K562 (cell line): ENCODE measurements at regions not wholly inside any gene's neighbourhood (a gene's known extent, or its start where the extent isn't known, plus 50 kb on each side); places are given as distances from the start of the nearest gene placed in this dataset.

Experiments used
- ATF7 ChIP-seq: fragments of 450-650 bp; IDR thresholded peaks from 2 replicates; pipeline ENCODE4 v1.7.1; 2014; ENCODE audit warnings: mild to moderate bottlenecking, moderate library complexity
- DMBX1 ChIP-seq: fragments of 250-450 bp; sonication (Bioruptor Pico); IDR thresholded peaks from 2 replicates; pipeline ENCODE4 v1.8.0; 2022; ENCODE audit warnings: inconsistent platforms, mild to moderate bottlenecking, moderate library complexity, borderline replicate concordance
- DPF2 ChIP-seq: fragments of 450-650 bp; IDR thresholded peaks from 2 replicates; pipeline ENCODE4 v1.6.1; 2016
- LEF1 ChIP-seq: fragments of 450-650 bp; IDR thresholded peaks from 2 replicates; pipeline ENCODE4 v1.6.1; 2016; ENCODE audit warnings: mild to moderate bottlenecking
- MAFF ChIP-seq: IDR thresholded peaks from 2 replicates; pipeline ENCODE4 v1.6.1; 2012; ENCODE audit warnings: low read length, improper control_type of control experiment
- MAFK ChIP-seq: IDR thresholded peaks from 2 replicates; pipeline ENCODE4 v1.6.1; 2011; ENCODE audit warnings: low read length, improper control_type of control experiment
- NFXL1 ChIP-seq: fragments of 450-650 bp; formaldehyde crosslinking; IDR thresholded peaks from 2 replicates; pipeline ENCODE4 v1.4.0; 2021; ENCODE audit warnings: mild to moderate bottlenecking
- PCBP2 ChIP-seq: fragments of 200-400 bp; formaldehyde crosslinking; IDR thresholded peaks from 2 replicates; pipeline ENCODE4 v1.6.1; 2018; ENCODE audit warnings: low read length, low read depth, mild to moderate bottlenecking, moderate library complexity; ENCODE audit not compliant: poor library complexity, severe bottlenecking
- SRF ChIP-seq, 2 experiments: fragments of 250-450, 450-650 bp in 1 of 2; sonication (Bioruptor Pico) in 1 of 2; sonication (generic) in 1 of 2; formaldehyde crosslinking; IDR thresholded peaks; 2 replicates each; pipeline versions ENCODE4 v1.5.0 to v1.5.1; 2020 to 2022; ENCODE audit warnings: mild to moderate bottlenecking in 1 of 2, missing genetic modification reagents in 1 of 2
- TF ChIP-seq, protein P1 (sequence below): sonication (generic); formaldehyde crosslinking; IDR thresholded peaks from 2 replicates; pipeline ENCODE4 v1.8.0; 2022; ENCODE audit warnings: missing genetic modification reagents, mild to moderate bottlenecking, moderate library complexity, borderline replicate concordance
- TF ChIP-seq, protein P2 (sequence below): fragments of 450-650 bp; formaldehyde crosslinking; IDR thresholded peaks from 2 replicates; pipeline ENCODE4 v1.4.0; 2022; ENCODE audit warnings: missing genetic modification characterization
- TF ChIP-seq, protein P3 (sequence below): fragments of 450-650 bp; conservative IDR thresholded peaks from 2 replicates; pipeline ENCODE4 v1.6.1; 2016; ENCODE audit warnings: missing genetic modification characterization, low read depth, mild to moderate bottlenecking, missing compliant biosample characterization, moderate library complexity
- TF ChIP-seq, protein P4 (sequence below): fragments of 450-650 bp; IDR thresholded peaks from 2 replicates; pipeline ENCODE4 v1.6.1; 2017; ENCODE audit warnings: antibody characterized with exemption, mild to moderate bottlenecking
- TF ChIP-seq, protein P5 (sequence below), 3 experiments: IDR thresholded peaks in 2 of 3; conservative IDR thresholded peaks in 1 of 3; 2 replicates each; pipeline ENCODE4 v1.5.1; 2011 to 2012; ENCODE audit warnings: low read length in 3 of 3, mild to moderate bottlenecking in 3 of 3, control low read depth in 2 of 3, improper control_type of control experiment in 1 of 3, inconsistent platforms in 1 of 3, low read depth in 1 of 3, mixed read lengths in 1 of 3, moderate library complexity in 1 of 3; ENCODE audit not compliant: insufficient read depth in 2 of 3
- TF ChIP-seq, protein P6 (sequence below): fragments of 250-450 bp; sonication (Bioruptor Pico); IDR thresholded peaks from 2 replicates; pipeline ENCODE4 v1.9.0; 2021; ENCODE audit warnings: mild to moderate bottlenecking, inconsistent platforms

DNA sequence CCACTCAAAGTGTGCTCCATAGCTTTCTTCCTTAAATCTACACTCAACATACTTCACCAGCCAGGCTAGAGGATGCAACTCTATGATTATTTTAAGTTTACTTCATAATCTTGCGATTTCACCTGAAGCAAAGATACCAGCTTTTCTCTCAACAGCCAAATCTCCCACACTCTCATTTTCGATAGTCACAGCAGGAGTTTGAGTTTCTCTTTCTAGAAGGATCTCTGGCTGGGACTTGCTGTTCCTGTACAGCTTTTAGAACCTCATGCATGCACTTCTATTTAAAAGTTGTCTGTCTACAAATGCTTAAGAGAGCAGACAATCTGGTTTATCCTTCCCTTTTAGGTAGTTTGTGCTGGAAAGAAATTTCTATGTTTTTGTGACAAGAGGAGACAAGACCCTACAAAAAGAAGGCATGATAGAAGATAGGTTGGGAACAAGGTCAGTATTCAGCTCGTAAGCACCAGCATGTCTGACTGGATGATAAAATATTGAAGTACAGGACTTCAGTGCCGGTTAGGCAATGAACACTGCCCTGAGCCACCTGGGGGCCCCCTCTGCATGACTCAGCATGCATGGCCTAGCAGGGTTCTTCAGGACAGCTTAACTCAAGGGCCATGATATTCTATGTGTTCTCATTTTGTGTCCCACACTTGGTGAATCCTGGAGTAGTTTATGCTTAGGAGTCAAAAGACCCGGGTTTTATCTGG is 65.6 kb downstream of the ATXN3L start (continued):
- TF ChIP-seq, protein P1, sequence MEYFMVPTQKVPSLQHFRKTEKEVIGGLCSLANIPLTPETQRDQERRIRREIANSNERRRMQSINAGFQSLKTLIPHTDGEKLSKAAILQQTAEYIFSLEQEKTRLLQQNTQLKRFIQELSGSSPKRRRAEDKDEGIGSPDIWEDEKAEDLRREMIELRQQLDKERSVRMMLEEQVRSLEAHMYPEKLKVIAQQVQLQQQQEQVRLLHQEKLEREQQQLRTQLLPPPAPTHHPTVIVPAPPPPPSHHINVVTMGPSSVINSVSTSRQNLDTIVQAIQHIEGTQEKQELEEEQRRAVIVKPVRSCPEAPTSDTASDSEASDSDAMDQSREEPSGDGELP (CRISPR knock-in tag): no peak; the same call in 1 of the 2 replicates
- TF ChIP-seq, protein P2, sequence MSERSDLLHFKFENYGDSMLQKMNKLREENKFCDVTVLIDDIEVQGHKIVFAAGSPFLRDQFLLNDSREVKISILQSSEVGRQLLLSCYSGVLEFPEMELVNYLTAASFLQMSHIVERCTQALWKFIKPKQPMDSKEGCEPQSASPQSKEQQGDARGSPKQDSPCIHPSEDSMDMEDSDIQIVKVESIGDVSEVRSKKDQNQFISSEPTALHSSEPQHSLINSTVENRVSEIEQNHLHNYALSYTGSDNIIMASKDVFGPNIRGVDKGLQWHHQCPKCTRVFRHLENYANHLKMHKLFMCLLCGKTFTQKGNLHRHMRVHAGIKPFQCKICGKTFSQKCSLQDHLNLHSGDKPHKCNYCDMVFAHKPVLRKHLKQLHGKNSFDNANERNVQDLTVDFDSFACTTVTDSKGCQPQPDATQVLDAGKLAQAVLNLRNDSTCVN: no peak
- TF ChIP-seq, protein P3, sequence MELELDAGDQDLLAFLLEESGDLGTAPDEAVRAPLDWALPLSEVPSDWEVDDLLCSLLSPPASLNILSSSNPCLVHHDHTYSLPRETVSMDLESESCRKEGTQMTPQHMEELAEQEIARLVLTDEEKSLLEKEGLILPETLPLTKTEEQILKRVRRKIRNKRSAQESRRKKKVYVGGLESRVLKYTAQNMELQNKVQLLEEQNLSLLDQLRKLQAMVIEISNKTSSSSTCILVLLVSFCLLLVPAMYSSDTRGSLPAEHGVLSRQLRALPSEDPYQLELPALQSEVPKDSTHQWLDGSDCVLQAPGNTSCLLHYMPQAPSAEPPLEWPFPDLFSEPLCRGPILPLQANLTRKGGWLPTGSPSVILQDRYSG (tag): no peak
- TF ChIP-seq MAFK: peak; percentile 86
- no peak for TF ChIP-seq NFXL1 (CRISPR knock-in tag)
- TF ChIP-seq LEF1: peak; percentile 66
- TF ChIP-seq, protein P4, sequence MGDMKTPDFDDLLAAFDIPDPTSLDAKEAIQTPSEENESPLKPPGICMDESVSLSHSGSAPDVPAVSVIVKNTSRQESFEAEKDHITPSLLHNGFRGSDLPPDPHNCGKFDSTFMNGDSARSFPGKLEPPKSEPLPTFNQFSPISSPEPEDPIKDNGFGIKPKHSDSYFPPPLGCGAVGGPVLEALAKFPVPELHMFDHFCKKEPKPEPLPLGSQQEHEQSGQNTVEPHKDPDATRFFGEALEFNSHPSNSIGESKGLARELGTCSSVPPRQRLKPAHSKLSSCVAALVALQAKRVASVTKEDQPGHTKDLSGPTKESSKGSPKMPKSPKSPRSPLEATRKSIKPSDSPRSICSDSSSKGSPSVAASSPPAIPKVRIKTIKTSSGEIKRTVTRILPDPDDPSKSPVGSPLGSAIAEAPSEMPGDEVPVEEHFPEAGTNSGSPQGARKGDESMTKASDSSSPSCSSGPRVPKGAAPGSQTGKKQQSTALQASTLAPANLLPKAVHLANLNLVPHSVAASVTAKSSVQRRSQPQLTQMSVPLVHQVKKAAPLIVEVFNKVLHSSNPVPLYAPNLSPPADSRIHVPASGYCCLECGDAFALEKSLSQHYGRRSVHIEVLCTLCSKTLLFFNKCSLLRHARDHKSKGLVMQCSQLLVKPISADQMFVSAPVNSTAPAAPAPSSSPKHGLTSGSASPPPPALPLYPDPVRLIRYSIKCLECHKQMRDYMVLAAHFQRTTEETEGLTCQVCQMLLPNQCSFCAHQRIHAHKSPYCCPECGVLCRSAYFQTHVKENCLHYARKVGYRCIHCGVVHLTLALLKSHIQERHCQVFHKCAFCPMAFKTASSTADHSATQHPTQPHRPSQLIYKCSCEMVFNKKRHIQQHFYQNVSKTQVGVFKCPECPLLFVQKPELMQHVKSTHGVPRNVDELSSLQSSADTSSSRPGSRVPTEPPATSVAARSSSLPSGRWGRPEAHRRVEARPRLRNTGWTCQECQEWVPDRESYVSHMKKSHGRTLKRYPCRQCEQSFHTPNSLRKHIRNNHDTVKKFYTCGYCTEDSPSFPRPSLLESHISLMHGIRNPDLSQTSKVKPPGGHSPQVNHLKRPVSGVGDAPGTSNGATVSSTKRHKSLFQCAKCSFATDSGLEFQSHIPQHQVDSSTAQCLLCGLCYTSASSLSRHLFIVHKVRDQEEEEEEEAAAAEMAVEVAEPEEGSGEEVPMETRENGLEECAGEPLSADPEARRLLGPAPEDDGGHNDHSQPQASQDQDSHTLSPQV: peak; percentile 80
- TF ChIP-seq DPF2: 0 out of 2 replicates have a peak, but pooled peaks have one; percentile 35
- peak; percentile 45; the same call in 1 of the 2 replicates for TF ChIP-seq DMBX1 (CRISPR knock-in tag)
- TF ChIP-seq, protein P5, sequence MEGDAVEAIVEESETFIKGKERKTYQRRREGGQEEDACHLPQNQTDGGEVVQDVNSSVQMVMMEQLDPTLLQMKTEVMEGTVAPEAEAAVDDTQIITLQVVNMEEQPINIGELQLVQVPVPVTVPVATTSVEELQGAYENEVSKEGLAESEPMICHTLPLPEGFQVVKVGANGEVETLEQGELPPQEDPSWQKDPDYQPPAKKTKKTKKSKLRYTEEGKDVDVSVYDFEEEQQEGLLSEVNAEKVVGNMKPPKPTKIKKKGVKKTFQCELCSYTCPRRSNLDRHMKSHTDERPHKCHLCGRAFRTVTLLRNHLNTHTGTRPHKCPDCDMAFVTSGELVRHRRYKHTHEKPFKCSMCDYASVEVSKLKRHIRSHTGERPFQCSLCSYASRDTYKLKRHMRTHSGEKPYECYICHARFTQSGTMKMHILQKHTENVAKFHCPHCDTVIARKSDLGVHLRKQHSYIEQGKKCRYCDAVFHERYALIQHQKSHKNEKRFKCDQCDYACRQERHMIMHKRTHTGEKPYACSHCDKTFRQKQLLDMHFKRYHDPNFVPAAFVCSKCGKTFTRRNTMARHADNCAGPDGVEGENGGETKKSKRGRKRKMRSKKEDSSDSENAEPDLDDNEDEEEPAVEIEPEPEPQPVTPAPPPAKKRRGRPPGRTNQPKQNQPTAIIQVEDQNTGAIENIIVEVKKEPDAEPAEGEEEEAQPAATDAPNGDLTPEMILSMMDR (IDR thresholded peaks at IDR 0.05 in 2 of 3, conservative IDR thresholded peaks at IDR 0.05 in 1 of 3; ENCODE audit: insufficient read depth in 2 of 3, low read depth in 1 of 3, low read length in 3 of 3): peak in 2 of 3 experiments; percentile 34 to 39; a peak in 3 of 6 replicates
- TF ChIP-seq ATF7: no peak
- TF ChIP-seq SRF (CRISPR knock-in tag; IDR thresholded peaks at IDR 0.05): no peak
- peak; percentile 93 for TF ChIP-seq MAFF
- TF ChIP-seq, protein P6, sequence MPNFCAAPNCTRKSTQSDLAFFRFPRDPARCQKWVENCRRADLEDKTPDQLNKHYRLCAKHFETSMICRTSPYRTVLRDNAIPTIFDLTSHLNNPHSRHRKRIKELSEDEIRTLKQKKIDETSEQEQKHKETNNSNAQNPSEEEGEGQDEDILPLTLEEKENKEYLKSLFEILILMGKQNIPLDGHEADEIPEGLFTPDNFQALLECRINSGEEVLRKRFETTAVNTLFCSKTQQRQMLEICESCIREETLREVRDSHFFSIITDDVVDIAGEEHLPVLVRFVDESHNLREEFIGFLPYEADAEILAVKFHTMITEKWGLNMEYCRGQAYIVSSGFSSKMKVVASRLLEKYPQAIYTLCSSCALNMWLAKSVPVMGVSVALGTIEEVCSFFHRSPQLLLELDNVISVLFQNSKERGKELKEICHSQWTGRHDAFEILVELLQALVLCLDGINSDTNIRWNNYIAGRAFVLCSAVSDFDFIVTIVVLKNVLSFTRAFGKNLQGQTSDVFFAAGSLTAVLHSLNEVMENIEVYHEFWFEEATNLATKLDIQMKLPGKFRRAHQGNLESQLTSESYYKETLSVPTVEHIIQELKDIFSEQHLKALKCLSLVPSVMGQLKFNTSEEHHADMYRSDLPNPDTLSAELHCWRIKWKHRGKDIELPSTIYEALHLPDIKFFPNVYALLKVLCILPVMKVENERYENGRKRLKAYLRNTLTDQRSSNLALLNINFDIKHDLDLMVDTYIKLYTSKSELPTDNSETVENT (CRISPR knock-in tag): no peak
- no peak for TF ChIP-seq PCBP2
